ENCODE measurements at regions not wholly inside any gene's neighbourhood (a gene's known extent, or its start where the extent isn't known, plus 50 kb on each side); places are given as distances from the start of the nearest gene placed in this dataset.
"Not testable (repeated sequence)": the region's sequence is repeated elsewhere in the genome, so short reads cannot be mapped to it uniquely, and the experiment has no call there.

- DNase-seq: not testable (repeated sequence)
Measured at GRCh38 chr4:82301390-82301789, 72.4 kb downstream of the HNRNPD start.

GRCh38 chr4:82293304-82293703 lies 80.5 kb downstream of the HNRNPD start:
- DNase-seq: no peak

GRCh38 chr4:82287720-82288119 lies 86.1 kb downstream of the HNRNPD start:
- DNase-seq: no peak

GRCh38 chr4:82284858-82285805 lies 88.7 kb downstream of the HNRNPD start:
- peak; percentile 84 to 99 (median 98) for DNase-seq

GRCh38 chr4:82284475-82284857 lies 89.3 kb downstream of the HNRNPD start:
- peak in 1 of 56 donors; percentile 56 for DNase-seq

GRCh38 chr4:82282875-82283274 lies 90.9 kb downstream of the HNRNPD start:
- no peak for DNase-seq

GRCh38 chr4:82279550-82279949 lies 94.2 kb downstream of the HNRNPD start:
- not testable (repeated sequence) for DNase-seq

- no peak for DNase-seq
Measured at GRCh38 chr4:82276332-82276640, 97.5 kb downstream of the HNRNPD start.

GRCh38 chr4:82275431-82276331 lies 98.1 kb downstream of the HNRNPD start:
- DNase-seq: no peak

GRCh38 chr4:82274700-82275099 lies 99.1 kb downstream of the HNRNPD start:
- DNase-seq: not testable (repeated sequence)

GRCh38 chr4:82272523-82272922 lies 101.3 kb downstream of the HNRNPD start:
- DNase-seq: not testable (repeated sequence)

GRCh38 chr4:82271915-82272480 lies 101.8 kb downstream of the HNRNPD start:
- not testable (repeated sequence) for DNase-seq

GRCh38 chr4:82268826-82269193 lies 105.0 kb downstream of the HNRNPD start:
- no peak for DNase-seq

- peak in 50 of 56 donors; percentile 0 to 79 (median 24) for DNase-seq
Measured at GRCh38 chr4:82268050-82268825, 105.6 kb downstream of the HNRNPD start.

GRCh38 chr4:82267506-82267905 lies 106.3 kb downstream of the HNRNPD start:
- DNase-seq: no peak

GRCh38 chr4:82266345-82266744 lies 107.4 kb downstream of the HNRNPD start:
- DNase-seq: no peak

GRCh38 chr4:82261084-82261483 lies 112.7 kb downstream of the HNRNPD start:
- DNase-seq: no peak

GRCh38 chr4:82260632-82261031 lies 113.2 kb downstream of the HNRNPD start:
- no peak for DNase-seq

- no peak for DNase-seq
Measured at GRCh38 chr4:82256718-82257117, 117.1 kb downstream of the HNRNPD start.

GRCh38 chr4:82255657-82256056 lies 118.1 kb downstream of the HNRNPD start:
- DNase-seq: no peak
